Caco-2 (cell line): ENCODE measurements at regions not wholly inside any gene's neighbourhood (a gene's known extent, or its start where the extent isn't known, plus 50 kb on each side); places are given as distances from the start of the nearest gene placed in this dataset.
A peak's percentile ranks its signal among the peaks of the same experiment; 100 is the strongest.

ENCODE experiments used
- BruUV-seq: library from RNA; stranded (reverse); fragments of 400-500 nt; replicated peaks from 2 replicates; lab custom pipeline; 2021; lab: Mats Ljungman, UMichigan
- CTCF ChIA-PET: fragments of 300-600 bp; sonication (Branson Sonifier 250); formaldehyde crosslinking; loops from one replicate; lab custom pipeline; 2022; ENCODE audit warnings: antibody characterized with exemption; lab: Charles Lee
- POLR2A ChIA-PET: fragments of 300-600 bp; sonication (Branson Sonifier 250); formaldehyde crosslinking; loops from one replicate; lab custom pipeline; 2022; ENCODE audit warnings: antibody characterized with exemption; lab: Charles Lee
- DNase-seq, 2 experiments: peaks; one replicate each; pipeline versions ENCODE4 v3.0.0 to v3.0.0-alpha.2; 2020 to 2022
- H3K27me3 ChIP-seq: replicated peaks from 2 replicates; pipeline ENCODE4 v1.6.0; 2011; ENCODE audit warnings: low read length; ENCODE audit not compliant: control insufficient read depth, insufficient read depth
- H3K36me3 ChIP-seq: 2 replicates; pipeline ENCODE4 v1.5.1; 2011; ENCODE audit warnings: low read length; ENCODE audit not compliant: control insufficient read depth, insufficient read depth
- H3K4me1 ChIP-seq: fragments of 250-450 bp; sonication (Bioruptor Pico); 2 replicates; pipeline ENCODE4 v1.5.1; 2020; ENCODE audit warnings: mild to moderate bottlenecking
- H3K4me3 ChIP-seq: 2 replicates; pipeline ENCODE4 v1.5.1; 2011; ENCODE audit warnings: low read depth, mild to moderate bottlenecking, control low read depth, low read length
- H3K9me3 ChIP-seq: fragments of 250-450 bp; sonication (Bioruptor Pico); 2 replicates; pipeline ENCODE4 v1.5.1; 2020; ENCODE audit warnings: mild to moderate bottlenecking, moderate library complexity
- H3K27ac Mint-ChIP-seq: one replicate; pipeline ENCODE4 v1.8.0; 2022; ENCODE audit warnings: mixed read lengths; ENCODE audit not compliant: unreplicated experiment
- H3K27me3 Mint-ChIP-seq: one replicate; pipeline ENCODE4 v1.8.0; 2022; ENCODE audit warnings: mixed read lengths; ENCODE audit not compliant: insufficient read depth, unreplicated experiment
- H3K36me3 Mint-ChIP-seq: one replicate; pipeline ENCODE4 v1.8.0; 2022; ENCODE audit warnings: mild to moderate bottlenecking, mixed read lengths; ENCODE audit not compliant: insufficient read depth, unreplicated experiment
- H3K4me1 Mint-ChIP-seq: one replicate; pipeline ENCODE4 v1.8.0; 2022; ENCODE audit warnings: low read depth, mixed read lengths; ENCODE audit not compliant: unreplicated experiment
- H3K4me3 Mint-ChIP-seq: one replicate; pipeline ENCODE4 v1.8.0; 2022; ENCODE audit warnings: mild to moderate bottlenecking, moderate library complexity, mixed read lengths; ENCODE audit not compliant: unreplicated experiment
- H3K9me3 Mint-ChIP-seq: one replicate; pipeline ENCODE4 v1.8.0; 2022; ENCODE audit warnings: mixed read lengths; ENCODE audit not compliant: unreplicated experiment
- CTCF ChIP-seq, 2 experiments: fragments of 200-600 bp in 1 of 2; IDR thresholded peaks; 1 replicate in 1 of 2; 2 replicates in 1 of 2; pipeline versions ENCODE4 v1.5.1 to v1.8.0; 2011 to 2022; ENCODE audit warnings: antibody characterized with exemption in 1 of 2, control low read depth in 1 of 2, inconsistent platforms in 1 of 2, low read depth in 1 of 2, low read length in 1 of 2, mild to moderate bottlenecking in 1 of 2, moderate library complexity in 1 of 2; ENCODE audit not compliant: insufficient read depth in 1 of 2, severe bottlenecking in 1 of 2, unreplicated experiment in 1 of 2
- intact Hi-C: fragments of 100-400 bp; cut with micrococcal nuclease; formaldehyde crosslinking; loops from one replicate; pipeline ENCODE4 v1.10.0; 2022; ENCODE audit not compliant: unreplicated experiment

GRCh38 chr4:144514736-144515135, 131.2 kb upstream of the HHIP start:
- Histone ChIP-seq H3K4me3 (no peak overlapping the region), H3K36me3 (no peaks in the 10 kb centered on the region), H3K9me3 (no peaks in the 10 kb centered on the region), H3K27me3 (no peaks in the 10 kb centered on the region), H3K4me1 (peaks cover 7% of the 10 kb centered on the region; the same call in 1 of the 2 replicates)
- Mint-ChIP-seq H3K9me3 (no peaks in the 10 kb centered on the region), H3K27me3 (peaks cover 3% of the 10 kb centered on the region), H3K4me1 (no peaks in the 10 kb centered on the region), H3K36me3 (no peaks in the 10 kb centered on the region), H3K27ac (no peak overlapping the region), H3K4me3 (no peak overlapping the region)
- ChIA-PET POLR2A (no interaction called here), CTCF (no interaction called here)
- DNase-seq = no peak
- intact Hi-C loops = no loop called here
- TF ChIP-seq CTCF (IDR thresholded peaks at IDR 0.05; ENCODE audit: insufficient read depth in 1 of 2, low read depth in 1 of 2, low read length in 1 of 2, severe bottlenecking in 1 of 2, unreplicated experiment in 1 of 2) = no peak
- BruUV-seq = no TSS peak

- intact Hi-C loops = no loop called here
- Histone ChIP-seq H3K4me3 (no peak overlapping the region), H3K9me3 (no peaks in the 10 kb centered on the region), H3K36me3 (no peaks in the 10 kb centered on the region), H3K4me1 (peaks cover 7% of the 10 kb centered on the region; the same call in 1 of the 2 replicates), H3K27me3 (no peaks in the 10 kb centered on the region)
- Mint-ChIP-seq H3K9me3 (no peaks in the 10 kb centered on the region), H3K4me3 (no peak overlapping the region), H3K27me3 (no peaks in the 10 kb centered on the region), H3K27ac (no peak overlapping the region), H3K4me1 (no peaks in the 10 kb centered on the region), H3K36me3 (no peaks in the 10 kb centered on the region)
- TF ChIP-seq CTCF (IDR thresholded peaks at IDR 0.05; ENCODE audit: insufficient read depth in 1 of 2, low read depth in 1 of 2, low read length in 1 of 2, severe bottlenecking in 1 of 2, unreplicated experiment in 1 of 2) = no peak
- POLR2A ChIA-PET = no interaction called here
- peak in 1 of 2 experiments; percentile 37 for DNase-seq
- no TSS peak for BruUV-seq
- CTCF ChIA-PET = no interaction called here
Measured at GRCh38 chr4:144518181-144518895, 127.6 kb upstream of the HHIP start.

GRCh38 chr4:144531841-144532240, 114.1 kb upstream of the HHIP start:
- H3K9me3 ChIP-seq = no peaks in the 10 kb centered on the region
- H3K27me3 Mint-ChIP-seq = peaks cover 6% of the 10 kb centered on the region
- no peaks in the 10 kb centered on the region for H3K36me3 ChIP-seq
- no peak for TF ChIP-seq CTCF (IDR thresholded peaks at IDR 0.05; ENCODE audit: insufficient read depth in 1 of 2, low read depth in 1 of 2, low read length in 1 of 2, severe bottlenecking in 1 of 2, unreplicated experiment in 1 of 2)
- intact Hi-C loops = no loop called here
- no peaks in the 10 kb centered on the region for H3K4me1 ChIP-seq
- CTCF ChIA-PET = no interaction called here
- POLR2A ChIA-PET = no interaction called here
- no peaks in the 10 kb centered on the region for H3K27me3 ChIP-seq
- no TSS peak for BruUV-seq
- H3K4me1 Mint-ChIP-seq = no peaks in the 10 kb centered on the region
- no peak overlapping the region for H3K4me3 ChIP-seq
- no peak overlapping the region for H3K27ac Mint-ChIP-seq
- no peak for DNase-seq
- H3K9me3 Mint-ChIP-seq = no peaks in the 10 kb centered on the region
- H3K36me3 Mint-ChIP-seq = no peaks in the 10 kb centered on the region
- no peak overlapping the region for H3K4me3 Mint-ChIP-seq
